Esophagus mucosa (tissue), 1 donor: ENCODE measurements at regions not wholly inside any gene's neighbourhood (a gene's known extent, or its start where the extent isn't known, plus 50 kb on each side); places are given as distances from the start of the nearest gene placed in this dataset.
"Not testable (repeated sequence)": the region's sequence is repeated elsewhere in the genome, so short reads cannot be mapped to it uniquely, and the experiment has no call there.

ENCODE experiments used
- ATAC-seq: fragments of 200-7000 bp; cut with Tn5 transposase; one replicate; pipeline ENCODE4 v1.9.1; 2020
- donor health status: DM: yes; HTN: yes; CAD: no.

DNA sequence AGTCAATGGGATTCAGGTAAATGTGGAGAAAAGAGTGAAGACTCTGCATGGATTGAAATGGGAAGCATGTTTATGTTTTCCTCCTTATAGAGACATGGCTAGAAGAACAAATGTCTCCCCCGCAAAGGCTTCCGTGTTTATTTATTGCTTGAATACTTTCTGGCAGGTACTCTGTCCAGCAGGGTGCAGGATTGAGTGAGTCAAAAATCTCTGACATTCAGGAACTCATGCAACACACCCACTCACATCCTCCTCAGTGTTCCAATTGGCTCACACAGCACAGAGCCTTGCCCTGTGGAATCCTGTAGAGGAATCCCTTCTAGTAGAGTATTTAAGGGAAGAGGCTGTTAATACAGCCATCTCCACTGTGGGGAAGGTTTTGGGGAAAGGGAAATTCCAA is 290.3 kb upstream of the VWC2 start:
- peak; percentile 61 for ATAC-seq

DNA sequence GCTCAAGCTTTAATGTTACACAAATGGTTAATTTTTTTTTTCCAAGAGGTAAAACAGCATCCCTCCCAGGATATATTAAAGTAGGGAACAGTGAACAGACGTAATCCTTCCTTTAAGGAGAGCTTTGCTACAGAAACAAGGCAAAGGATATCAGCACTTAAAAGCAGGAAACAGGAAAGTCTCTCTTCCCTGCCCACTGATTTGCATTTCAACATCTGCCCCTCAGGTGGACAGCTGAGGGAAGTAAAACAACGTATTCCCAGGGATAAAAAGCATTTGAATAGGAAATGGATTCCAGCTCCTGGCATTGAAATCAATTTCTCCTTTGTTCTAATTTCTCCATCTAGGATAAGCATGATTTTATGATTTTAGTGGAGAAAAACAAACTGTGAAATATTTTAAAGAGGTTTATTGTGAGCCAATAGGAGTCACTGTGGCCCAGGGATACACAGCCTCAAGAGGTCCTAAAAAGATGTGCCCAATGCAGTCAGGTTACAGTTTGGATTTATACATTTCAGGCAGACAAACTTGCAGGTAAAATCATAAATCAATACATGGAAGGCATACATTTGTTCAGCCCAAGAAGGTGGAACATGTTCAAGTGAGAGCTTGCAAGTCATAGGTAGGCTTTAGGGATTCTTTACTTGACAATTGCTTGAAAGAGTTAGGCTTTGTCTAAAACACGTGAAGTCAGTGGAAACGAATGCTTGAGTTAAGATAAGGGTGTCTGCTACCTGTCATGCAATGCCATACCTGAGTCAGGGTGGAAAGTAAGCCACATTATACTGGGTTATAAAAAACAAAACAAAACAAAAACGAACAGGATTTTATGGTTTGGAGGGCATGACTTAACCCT is 286.2 kb upstream of the VWC2 start:
- no peak for ATAC-seq

DNA sequence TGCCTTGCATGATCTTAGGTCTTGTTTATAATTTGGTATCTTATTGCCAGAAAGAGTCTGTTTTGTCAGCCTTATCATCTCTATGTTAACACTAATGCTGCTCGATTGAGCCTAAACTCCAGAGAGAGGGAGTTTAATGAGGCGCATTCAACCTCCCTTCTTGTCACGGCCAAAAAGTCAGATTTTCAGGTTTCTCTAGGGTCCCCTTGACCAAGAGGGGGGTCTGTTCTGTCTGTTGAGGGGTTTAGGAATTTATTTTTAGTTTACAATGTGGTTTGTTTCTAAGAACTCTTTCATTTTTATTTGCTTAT is 285.7 kb upstream of the VWC2 start:
- no peak for ATAC-seq

DNA sequence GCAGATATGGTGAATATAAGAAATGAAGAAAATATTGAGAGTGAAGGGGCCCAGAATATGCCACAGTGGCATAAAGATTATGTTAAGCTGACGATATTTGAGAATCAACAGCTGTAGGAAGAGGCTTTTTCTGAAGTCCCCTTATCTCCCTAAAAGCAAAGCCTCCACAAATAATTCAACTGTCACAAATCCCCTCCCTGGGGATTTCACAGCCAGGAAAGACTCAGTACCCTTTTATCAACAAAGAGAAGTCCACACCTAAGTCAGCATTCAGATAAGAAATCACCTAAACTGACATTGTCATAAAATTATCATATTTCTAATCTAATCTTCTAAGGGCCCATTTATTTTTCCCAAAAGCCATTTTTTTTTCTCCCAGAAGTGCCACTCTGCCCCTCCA is 284.9 kb upstream of the VWC2 start:
- ATAC-seq, result no peak

DNA sequence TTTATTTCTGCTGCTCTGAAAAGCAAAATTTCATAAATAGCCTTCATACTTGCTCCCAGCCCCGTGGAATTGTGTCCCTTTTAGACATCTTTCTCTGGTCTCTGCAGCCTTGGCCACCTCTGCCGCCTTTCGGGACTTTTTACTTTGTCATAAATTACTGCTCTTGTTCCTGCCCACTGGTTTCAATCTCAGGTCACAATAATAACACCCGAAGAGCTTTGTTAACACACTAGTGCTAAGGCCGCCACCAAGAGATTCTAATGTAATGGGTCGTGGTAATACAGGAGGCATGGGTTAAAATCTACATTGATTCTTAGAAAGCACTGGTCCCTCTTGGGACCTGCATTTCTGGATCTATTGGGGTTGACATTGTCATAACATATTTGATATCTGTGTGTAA is 276.0 kb upstream of the VWC2 start:
- no peak for ATAC-seq

DNA sequence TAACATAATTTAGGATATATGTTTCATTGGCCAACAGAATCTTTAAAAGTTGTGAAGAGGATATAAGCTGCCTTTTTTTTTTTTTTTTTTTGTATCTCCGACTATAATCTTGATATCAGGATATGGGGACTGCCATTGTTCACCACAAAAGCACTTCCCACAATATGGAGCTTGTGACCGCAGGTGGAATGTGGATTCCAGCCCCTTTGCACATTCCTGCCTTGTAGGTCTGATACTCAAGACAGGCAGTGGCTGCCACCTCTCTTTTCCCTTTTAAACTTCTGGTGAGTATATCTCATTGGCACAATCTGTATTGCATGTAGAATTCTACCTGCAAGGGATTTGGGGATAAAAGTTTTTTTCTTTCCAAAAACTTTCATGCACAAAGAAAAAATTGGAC is 272.7 kb upstream of the VWC2 start:
- ATAC-seq, result no peak

DNA sequence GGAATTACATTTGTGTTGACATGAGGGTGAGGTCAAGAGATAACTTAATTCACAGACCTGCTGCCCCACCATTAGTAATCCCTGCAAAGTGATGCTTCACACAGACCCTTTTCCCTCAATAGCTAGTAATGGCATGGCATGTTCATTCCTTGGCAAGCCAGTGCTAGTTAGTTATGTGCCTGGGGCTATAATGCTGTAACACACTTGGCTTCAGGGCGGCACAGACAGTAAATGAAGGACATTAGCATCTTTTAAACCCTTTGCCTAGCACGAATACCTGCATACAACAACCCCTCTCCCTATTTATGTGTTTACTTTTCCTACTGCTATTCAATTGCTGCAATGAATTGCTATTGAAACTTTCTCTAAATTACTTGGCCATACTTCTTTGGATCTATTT is 266.2 kb upstream of the VWC2 start:
- ATAC-seq, result not testable (repeated sequence)

DNA sequence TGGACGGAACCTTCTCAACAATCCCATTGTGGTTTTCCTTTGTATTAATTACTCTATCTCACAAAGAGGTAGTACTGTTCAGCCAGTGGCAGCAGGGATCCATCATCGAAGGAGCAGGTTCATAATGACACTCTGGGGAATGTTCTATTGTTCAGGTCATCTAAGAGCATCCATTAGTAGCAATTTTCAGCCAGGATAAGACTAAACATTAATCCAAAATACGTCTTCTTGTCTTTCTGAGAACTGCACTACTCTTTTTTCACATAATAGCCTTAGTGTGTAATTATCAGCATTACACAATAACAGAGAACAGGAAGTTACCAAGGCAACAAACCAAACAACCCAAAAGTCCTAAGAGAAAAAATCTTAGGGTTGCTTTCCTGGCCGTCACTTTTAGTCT is 259.5 kb upstream of the VWC2 start:
- no peak for ATAC-seq

DNA sequence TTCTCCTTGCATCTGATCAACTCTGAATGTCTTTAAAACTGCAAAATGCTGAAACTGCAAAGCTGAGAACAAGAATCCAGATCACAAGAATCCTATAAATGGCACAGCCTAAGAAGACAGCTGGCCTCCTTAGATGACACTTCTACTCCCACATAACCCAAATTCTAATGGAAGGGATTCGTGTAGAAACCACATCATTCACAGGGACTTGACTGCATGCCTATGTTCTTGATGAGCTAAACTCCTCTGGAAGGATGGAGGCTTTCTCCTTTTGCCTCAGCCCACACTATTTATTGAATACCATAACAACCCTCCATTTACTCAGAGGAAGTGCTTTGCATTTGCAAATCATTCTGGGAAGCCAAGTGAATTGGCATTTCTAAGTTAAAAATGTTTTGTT is 252.5 kb upstream of the VWC2 start:
- ATAC-seq, result no peak

DNA sequence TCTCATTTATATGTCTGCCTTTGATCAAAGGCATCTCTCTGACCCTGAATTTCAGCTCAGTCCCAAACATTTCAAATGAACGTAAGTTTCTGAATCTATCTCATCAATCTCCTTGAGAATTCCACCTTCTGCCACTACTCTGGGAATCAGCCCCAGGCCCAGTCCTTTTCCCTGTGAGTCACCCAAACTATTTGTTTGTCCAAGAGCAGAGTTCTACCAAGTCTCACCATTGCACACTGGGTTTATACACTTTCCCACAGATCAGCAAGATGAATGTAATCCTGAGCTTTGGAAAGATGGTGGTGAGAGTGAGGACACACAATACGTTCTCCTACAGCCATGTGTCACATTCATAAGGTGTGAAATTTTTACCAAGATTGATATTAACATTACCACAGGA is 251.3 kb upstream of the VWC2 start:
- no peak for ATAC-seq

DNA sequence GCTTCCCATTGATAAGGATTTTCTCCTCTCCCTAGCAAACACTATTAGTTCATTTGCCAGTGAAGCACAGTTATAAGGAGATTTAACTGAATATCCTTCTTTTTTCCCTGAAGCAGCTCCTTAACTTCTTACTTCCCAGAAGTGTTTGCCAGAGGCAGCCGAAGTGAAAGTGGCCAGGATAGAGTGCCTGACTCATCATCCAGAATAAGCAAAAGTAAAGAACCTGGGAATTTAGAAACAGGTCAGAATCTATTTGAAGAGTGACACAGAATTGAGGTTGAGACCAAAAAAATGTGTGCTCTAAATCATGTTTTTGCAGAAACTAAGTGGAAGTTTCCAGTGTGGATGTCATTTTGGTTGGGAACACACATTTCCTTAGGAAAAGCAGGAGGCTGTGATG is 249.6 kb upstream of the VWC2 start:
- ATAC-seq, result no peak

DNA sequence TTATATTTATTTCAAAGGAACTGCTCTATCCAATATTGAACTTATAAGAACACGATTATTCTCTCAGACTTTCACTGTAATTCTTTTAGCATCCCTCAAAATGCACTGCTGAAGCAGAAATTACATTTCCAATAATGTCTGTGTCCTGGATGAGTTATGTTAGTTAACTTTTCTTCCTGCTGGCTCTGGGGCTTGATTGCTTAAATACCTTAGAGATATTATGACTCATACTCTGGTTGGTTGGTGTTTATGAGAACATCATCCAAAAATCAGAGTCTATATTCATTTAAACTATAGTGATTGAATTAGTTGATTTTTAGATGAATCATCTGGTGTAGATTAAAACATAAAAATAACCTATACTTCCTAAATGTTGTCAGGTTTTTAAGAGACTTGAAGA is 246.3 kb upstream of the VWC2 start:
- ATAC-seq, result no peak

DNA sequence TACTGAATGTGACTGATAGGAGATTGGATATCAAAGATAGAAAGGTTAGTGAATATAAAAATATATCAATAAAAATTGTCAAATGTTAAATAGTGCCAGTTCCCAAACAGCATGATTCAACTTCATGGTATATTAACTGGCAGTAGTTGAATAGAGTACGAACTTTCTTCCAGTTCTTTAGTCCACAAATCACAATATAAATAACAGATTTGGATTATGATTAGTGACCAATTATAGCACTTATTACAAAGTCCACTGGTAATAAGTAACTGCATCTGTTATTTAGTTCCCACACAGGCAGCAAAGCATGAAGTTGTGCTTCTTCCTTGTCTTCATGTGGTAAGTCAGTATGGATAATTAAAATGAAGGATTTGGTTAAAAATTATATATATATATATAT is 243.0 kb upstream of the VWC2 start:
- no peak for ATAC-seq

DNA sequence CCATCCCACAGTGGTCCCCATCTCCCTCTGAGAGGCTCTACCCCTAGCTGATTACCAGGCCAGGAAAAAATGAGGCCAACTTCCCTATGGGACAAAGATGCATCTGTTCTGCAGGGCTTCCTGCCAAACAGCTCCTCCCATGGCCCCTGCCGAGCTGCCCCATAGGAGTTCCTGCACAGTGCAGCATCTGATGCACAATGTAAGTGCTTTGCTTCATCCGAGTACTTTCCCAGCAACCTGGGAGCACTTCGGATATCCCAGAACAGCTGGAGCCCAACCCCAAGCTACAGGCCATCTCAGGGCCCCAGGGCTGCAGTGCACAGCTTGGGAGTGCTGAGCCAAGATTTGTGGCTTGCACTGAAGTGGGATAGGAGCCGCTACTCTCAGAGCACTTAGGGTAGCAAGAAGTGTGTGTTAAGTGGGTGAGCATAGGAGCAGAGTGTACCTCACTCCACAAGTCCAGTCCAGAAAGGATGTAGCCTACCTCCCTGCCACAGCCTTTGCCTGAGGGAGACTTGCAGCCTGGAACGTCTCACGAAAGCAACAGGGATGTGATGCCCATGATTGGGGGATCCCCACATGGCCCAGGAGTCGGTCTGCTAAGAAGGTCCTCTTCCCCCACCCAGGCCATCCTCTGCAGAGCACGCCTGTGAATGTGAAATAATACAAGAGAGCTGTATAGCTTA is 209.6 kb upstream of the VWC2 start:
- no peak for ATAC-seq

DNA sequence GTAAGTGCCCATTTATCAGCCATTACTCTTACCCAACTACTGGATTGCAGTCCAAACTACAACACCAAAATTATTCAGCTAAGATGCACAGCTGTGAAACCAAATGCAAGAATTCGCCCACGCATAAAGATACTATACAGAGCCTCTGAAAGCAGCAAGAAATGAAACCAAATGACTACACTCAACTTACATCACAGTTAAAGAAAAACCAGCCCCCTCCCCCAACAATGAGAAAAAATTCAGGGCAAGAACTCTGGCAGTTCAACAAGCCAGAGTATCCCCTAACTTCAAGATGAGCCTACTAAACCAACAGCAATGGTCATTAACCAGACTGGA is 209.1 kb upstream of the VWC2 start:
- ATAC-seq, result no peak

DNA sequence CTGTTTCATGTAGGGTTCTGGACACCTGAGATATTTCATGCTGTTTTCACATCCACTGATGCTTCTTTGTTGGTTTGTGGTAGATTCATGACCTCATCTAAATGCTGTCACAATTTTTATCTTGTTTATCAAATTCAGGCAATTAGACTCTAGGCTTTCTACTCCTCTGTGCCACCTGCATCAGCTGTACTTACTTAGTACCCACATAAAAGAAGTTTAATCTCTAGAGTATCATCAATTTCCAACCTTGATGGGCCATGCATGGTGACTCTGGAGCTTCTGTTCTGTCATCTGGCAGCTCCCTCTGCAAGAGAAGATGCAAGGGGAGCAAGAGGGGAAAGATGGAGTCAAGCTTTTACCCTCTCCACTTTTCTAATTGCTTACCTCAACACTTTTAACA is 195.9 kb upstream of the VWC2 start:
- ATAC-seq, result no peak

DNA sequence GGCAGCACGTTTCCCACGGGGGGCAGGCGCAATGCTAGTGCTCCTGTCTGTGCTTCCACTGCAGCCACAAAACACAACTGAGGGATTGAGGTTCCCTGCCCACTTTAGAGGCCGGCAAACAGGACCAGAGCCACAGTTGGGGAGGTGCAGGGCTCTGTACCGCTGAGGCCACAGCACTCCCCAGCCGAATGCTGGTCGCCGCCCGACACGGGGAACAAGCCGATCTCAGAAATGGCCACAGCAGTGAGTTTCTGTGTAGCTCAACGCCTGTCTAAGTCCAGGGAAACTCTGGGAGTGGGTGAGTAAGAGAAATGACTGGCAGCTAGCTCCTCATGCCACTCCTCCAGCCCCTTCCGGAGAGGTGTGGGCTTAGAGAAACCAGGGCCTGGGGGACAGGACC is 194.0 kb upstream of the VWC2 start:
- ATAC-seq, result no peak

DNA sequence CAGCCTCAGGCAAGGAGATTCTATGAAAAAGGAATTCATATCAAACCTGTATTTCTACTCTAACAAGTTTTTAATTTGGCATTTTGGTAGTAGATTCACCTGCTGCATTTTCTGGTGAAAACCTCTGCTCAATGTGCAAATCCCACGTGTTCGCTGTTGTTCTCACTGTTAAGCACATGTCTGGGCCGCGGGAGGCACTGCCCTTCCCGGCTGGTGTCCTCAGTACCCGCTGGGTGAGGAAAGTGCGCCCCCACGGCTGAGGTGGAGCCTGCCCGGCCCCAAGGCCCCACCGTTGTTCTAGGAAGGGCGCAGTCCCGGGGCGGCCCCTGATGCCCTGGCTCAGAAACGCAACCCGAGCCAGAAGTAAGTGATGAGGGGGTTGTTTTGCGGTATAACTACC is 193.4 kb upstream of the VWC2 start:
- ATAC-seq, result peak; percentile 35

DNA sequence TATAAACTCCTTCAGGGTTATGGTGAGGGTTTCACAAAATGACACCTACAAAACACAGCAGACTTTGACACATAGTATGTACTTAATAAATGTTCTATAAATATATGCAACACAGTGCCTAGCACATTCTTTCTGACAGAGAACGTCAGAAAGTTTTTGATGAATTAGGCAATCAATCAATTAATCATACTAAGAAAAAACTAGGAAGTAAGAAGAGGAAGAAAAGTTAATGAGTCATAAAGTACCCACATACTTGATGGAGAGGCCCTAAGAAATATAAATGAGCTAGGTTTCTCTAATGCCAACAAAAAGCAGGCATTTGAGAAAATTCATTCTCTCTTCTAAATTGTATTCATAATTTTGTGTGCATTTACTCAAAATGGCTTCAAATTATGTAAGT is 192.7 kb upstream of the VWC2 start:
- peak; percentile 42 for ATAC-seq

DNA sequence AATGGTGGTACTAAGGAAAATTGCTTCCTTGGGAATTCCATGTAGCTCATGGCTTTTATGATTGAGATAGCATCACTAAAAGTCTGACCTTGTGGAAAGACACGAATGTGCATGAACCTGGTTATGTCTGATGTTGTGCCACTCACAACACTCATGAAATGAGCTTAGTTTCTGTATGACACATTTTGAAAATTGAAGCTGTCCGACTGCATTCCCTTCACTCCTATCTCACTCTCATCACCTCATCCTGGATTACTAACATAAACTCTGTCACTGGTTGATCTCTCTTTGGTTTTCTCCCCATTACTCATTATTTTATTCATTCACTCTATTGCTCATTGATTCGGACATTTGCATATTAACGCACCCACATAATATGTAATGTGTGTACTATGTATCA is 190.0 kb upstream of the VWC2 start:
- peak; percentile 68 for ATAC-seq

DNA sequence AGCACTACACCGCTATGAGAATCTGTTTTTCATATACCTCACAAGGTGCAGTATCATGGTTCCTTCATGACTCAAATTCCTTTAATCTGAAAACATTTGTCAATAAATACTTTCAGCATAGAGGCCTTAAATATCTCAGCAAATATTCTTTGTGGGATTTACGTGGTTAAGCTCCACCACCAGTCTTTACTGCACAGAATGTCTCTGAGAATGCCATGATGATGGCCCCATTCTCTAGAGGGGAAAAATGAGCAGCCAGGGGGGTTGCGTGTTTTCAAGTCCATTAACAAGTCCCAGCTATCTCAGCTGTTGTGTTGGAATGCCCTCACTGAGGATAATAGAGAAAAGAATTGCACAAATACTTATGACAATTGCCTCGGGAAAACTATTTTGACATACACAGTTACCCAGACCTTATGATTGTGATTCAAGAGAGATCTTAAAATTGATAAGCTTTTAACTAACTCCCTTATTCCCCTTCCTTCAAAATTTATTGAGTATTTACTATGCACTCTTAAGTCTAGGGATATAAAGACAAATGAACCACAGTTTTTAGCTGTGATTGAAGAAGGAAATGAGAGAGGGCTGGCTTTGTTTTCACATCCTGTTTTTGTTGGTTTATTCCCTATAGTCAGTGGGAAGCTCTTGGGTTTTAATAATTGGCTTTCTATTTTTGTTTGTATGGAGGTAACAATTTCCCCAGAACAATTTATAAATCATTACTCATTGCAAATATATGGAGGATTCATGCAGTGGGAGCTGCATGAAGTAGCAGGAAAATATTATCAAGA is 176.5 kb upstream of the VWC2 start:
- ATAC-seq, result no peak

DNA sequence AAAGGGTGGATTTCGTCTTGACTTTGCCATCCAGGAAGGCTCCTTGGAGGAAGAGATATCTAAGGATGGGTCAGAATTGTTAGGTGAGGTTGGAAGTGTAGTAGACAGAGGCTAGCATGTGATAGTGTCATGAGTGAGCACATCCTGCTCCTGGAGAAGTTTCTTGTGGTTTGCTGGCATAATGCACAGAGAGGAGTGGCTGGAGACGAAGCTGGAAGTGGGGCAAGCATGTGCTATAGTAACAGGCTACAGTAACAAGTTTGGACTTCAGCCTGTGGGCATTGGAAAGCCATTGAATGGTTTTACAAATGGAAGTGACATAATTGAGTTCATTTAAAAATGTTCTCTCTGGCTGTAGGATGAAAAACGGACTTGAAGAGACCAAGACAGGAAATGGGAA is 175.6 kb upstream of the VWC2 start:
- ATAC-seq, result no peak

DNA sequence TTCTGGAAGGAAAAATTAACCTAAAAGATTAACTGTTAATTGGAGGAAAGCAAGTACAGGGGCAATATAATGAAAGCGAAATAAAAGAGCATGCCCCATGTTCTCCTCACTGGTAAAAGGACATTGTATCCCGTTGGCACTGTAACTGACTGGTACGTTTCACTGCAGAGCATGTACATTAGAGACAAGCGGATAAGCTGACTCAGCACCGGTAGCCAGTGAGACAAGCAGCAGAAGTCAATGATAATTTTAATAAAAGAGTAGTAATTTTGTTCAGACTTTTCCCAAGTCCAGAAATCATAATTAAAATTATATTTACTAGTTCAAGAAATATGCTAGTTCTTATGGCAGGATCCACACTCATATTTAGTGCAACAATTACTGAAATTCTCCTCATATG is 161.5 kb upstream of the VWC2 start:
- no peak for ATAC-seq

DNA sequence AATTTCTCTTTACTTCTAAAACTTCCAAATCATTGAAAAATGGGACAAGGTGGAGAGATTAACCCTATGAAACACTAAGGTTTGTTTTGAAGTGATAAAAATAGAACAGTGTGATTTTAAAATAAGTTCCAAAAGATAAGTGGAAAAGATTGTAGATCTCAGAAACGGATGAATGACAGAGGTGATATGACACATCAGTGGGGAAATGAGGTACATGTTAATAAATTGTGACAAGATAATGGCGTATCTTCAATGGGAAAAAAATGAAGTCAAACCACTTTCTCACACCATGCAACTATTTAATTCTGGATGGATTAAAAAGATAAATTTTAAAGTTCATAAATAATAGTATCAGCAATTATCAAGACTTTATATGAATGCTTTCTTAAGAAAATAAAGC is 159.7 kb upstream of the VWC2 start:
- no peak for ATAC-seq
